Testis (tissue), 2 donors: ENCODE measurements at regions not wholly inside any gene's neighbourhood (a gene's known extent, or its start where the extent isn't known, plus 50 kb on each side); places are given as distances from the start of the nearest gene placed in this dataset.

ENCODE experiments used
- DNase-seq: peaks from one replicate; pipeline ENCODE4 v3.0.0-alpha.2; 2019
- H3K27ac ChIP-seq, 2 donors: fragments of 200-600 bp; sonication (generic); one replicate each; pipeline ENCODE4 v1.5.1; 2019
- H3K27me3 ChIP-seq: fragments of 200-600 bp; sonication (generic); one replicate; pipeline ENCODE4 v1.5.1; 2019
- H3K36me3 ChIP-seq: fragments of 200-600 bp; sonication (generic); one replicate; pipeline ENCODE4 v1.5.1; 2017; ENCODE audit warnings: low read depth; ENCODE audit errors: missing control alignments
- H3K4me1 ChIP-seq: fragments of 200-600 bp; sonication (generic); one replicate; pipeline ENCODE4 v1.5.1; 2019
- H3K4me3 ChIP-seq, 2 donors: fragments of 200-600 bp; sonication (generic); one replicate each; pipeline ENCODE4 v1.5.1; 2017 to 2019
- H3K9me3 ChIP-seq: fragments of 200-600 bp; sonication (generic); one replicate; pipeline ENCODE4 v1.5.1; 2017
- CTCF ChIP-seq, 3 experiments: fragments of 450-650 bp in 2 of 3; fragments of 200-600 bp in 1 of 3; sonication (generic) in 1 of 3; IDR thresholded peaks; one replicate each; pipeline ENCODE4 v1.5.1; 2016 to 2019; ENCODE audit warnings: antibody characterized with exemption in 3 of 3, mild to moderate bottlenecking in 2 of 3, moderate library complexity in 1 of 3
- POLR2A ChIP-seq: fragments of 450-650 bp; IDR thresholded peaks from one replicate; pipeline ENCODE4 v1.6.1; 2017; ENCODE audit warnings: antibody characterized with exemption, mild to moderate bottlenecking, moderate library complexity
- WGBS, 2 donors: methylation state at CpG; one replicate each; pipeline ENCODE4 v1.1.5; 2018; 5-methylcytosine and 5-hydroxymethylcytosine counted together
- intact Hi-C: fragments of 100-400 bp; cut with DNase I; formaldehyde crosslinking; loops from one replicate; pipeline ENCODE4 v1.15.1; 2023; ENCODE audit warnings: low total_unique reads

- Histone ChIP-seq H3K36me3 (no peaks in the 10 kb centered on the region), H3K27me3 (no peaks in the 10 kb centered on the region), H3K27ac (no peak overlapping the region), H3K4me3 (no peak overlapping the region), H3K9me3 (no peaks in the 10 kb centered on the region), H3K4me1 (no peaks in the 10 kb centered on the region)
- intact Hi-C loops, result no loop called here
- WGBS, 2 donors, result 56% methylated on average over 2 of the region's 2 CpGs
- TF ChIP-seq CTCF (IDR thresholded peaks at IDR 0.05), result no peak
- no peak for TF ChIP-seq POLR2A
- no peak for DNase-seq
Measured at GRCh38 chr15:47377465-47377864, 339.8 kb upstream of the SEMA6D start.

- H3K36me3 ChIP-seq, result no peaks in the 10 kb centered on the region
- intact Hi-C loops, result no loop called here
- no peak overlapping the region for H3K4me3 ChIP-seq
- no peak overlapping the region for H3K27ac ChIP-seq
- no peaks in the 10 kb centered on the region for H3K9me3 ChIP-seq
- TF ChIP-seq CTCF (IDR thresholded peaks at IDR 0.05) (no peak), POLR2A (no peak)
- no peaks in the 10 kb centered on the region for H3K4me1 ChIP-seq
- no peak for DNase-seq
- no peaks in the 10 kb centered on the region for H3K27me3 ChIP-seq
- 48 to 50% methylated on average over 2 of the region's 2 CpGs for WGBS, 2 donors
Measured at GRCh38 chr15:47378527-47378926, 338.8 kb upstream of the SEMA6D start.

GRCh38 chr15:47383102-47383501, 334.2 kb upstream of the SEMA6D start:
- WGBS, 2 donors, result 80 to 82% methylated on average over 5 of the region's 5 CpGs
- TF ChIP-seq POLR2A (no peak), CTCF (IDR thresholded peaks at IDR 0.05) (no peak)
- Histone ChIP-seq H3K4me1 (no peaks in the 10 kb centered on the region), H3K36me3 (no peaks in the 10 kb centered on the region), H3K27me3 (no peaks in the 10 kb centered on the region), H3K4me3 (no peak overlapping the region), H3K9me3 (no peaks in the 10 kb centered on the region), H3K27ac (no peak overlapping the region)
- no peak for DNase-seq
- intact Hi-C loops, result no loop called here

- Histone ChIP-seq H3K27ac (no peak overlapping the region), H3K9me3 (no peaks in the 10 kb centered on the region), H3K36me3 (no peaks in the 10 kb centered on the region), H3K4me3 (no peak overlapping the region), H3K27me3 (no peaks in the 10 kb centered on the region), H3K4me1 (no peaks in the 10 kb centered on the region)
- TF ChIP-seq CTCF (IDR thresholded peaks at IDR 0.05) (no peak), POLR2A (no peak)
- WGBS, 2 donors, result 78 to 84% methylated on average over 3 of the region's 3 CpGs
- intact Hi-C loops, result no loop called here
- DNase-seq, result no peak
Measured at GRCh38 chr15:47383801-47384200, 333.5 kb upstream of the SEMA6D start.

GRCh38 chr15:47384341-47384740, 333.0 kb upstream of the SEMA6D start:
- Histone ChIP-seq H3K4me1 (no peaks in the 10 kb centered on the region), H3K27me3 (no peaks in the 10 kb centered on the region), H3K4me3 (no peak overlapping the region), H3K9me3 (no peaks in the 10 kb centered on the region), H3K27ac (no peak overlapping the region), H3K36me3 (no peaks in the 10 kb centered on the region)
- intact Hi-C loops, result no loop called here
- no peak for TF ChIP-seq POLR2A
- TF ChIP-seq CTCF (IDR thresholded peaks at IDR 0.05), result no peak
- no peak for DNase-seq
- WGBS, 2 donors, result 70 to 73% methylated on average over 4 of the region's 4 CpGs
